ENCODE measurements at regions not wholly inside any gene's neighbourhood (a gene's known extent, or its start where the extent isn't known, plus 50 kb on each side); places are given as distances from the start of the nearest gene placed in this dataset.

GRCh38 chr2:176473851-176474250 lies 204.6 kb downstream of the MTX2 start:
- no peak overlapping the region for H3K4me3 ChIP-seq
- H3K27me3 ChIP-seq: no peaks in the 10 kb centered on the region
- no peak overlapping the region for H3K27ac ChIP-seq
- H3K4me1 ChIP-seq: peaks cover 0 to 18% (median 8%) of the 10 kb centered on the region in 4 donors
- H3K36me3 ChIP-seq: no peaks in the 10 kb centered on the region
- TF ChIP-seq POLR2A (IDR thresholded peaks at IDR 0.05) (no peak), CTCF (IDR thresholded peaks at IDR 0.05) (no peak), EP300 (IDR thresholded peaks at IDR 0.05) (no peak)
- no peak for DNase-seq (ENCODE audit: low spot score in 2 of 2)
- WGBS, 2 donors: 89 to 92% methylated on average over 6 of the region's 6 CpGs
- no peaks in the 10 kb centered on the region for H3K9me3 ChIP-seq

- Histone ChIP-seq H3K27ac (no peak overlapping the region), H3K27me3 (no peaks in the 10 kb centered on the region), H3K4me3 (no peak overlapping the region), H3K36me3 (no peaks in the 10 kb centered on the region), H3K9me3 (no peaks in the 10 kb centered on the region), H3K4me1 (peaks cover 0 to 13% (median 7%) of the 10 kb centered on the region in 4 donors)
- no peak for DNase-seq (ENCODE audit: low spot score in 2 of 2)
- WGBS, 2 donors: 100% methylated on average over 1 of the region's 1 CpG
- TF ChIP-seq EP300 (IDR thresholded peaks at IDR 0.05) (no peak), POLR2A (IDR thresholded peaks at IDR 0.05) (no peak), CTCF (IDR thresholded peaks at IDR 0.05) (no peak)
These were observed 208.1 kb downstream of the MTX2 start for GRCh38 chr2:176477336-176477735.

- no peaks in the 10 kb centered on the region for H3K4me1 ChIP-seq
- 76 to 87% methylated on average over 1 of the region's 1 CpG for WGBS, 2 donors
- H3K9me3 ChIP-seq: no peaks in the 10 kb centered on the region
- H3K27me3 ChIP-seq: no peaks in the 10 kb centered on the region
- H3K4me3 ChIP-seq: no peak overlapping the region
- no peaks in the 10 kb centered on the region for H3K36me3 ChIP-seq
- TF ChIP-seq POLR2A (IDR thresholded peaks at IDR 0.05) (no peak), CTCF (IDR thresholded peaks at IDR 0.05) (no peak), EP300 (IDR thresholded peaks at IDR 0.05) (no peak)
- no peak overlapping the region for H3K27ac ChIP-seq
- DNase-seq (ENCODE audit: low spot score in 2 of 2): no peak
These were observed 210.7 kb downstream of the MTX2 start for GRCh38 chr2:176479961-176480360.

- H3K9me3 ChIP-seq: no peaks in the 10 kb centered on the region
- H3K36me3 ChIP-seq: no peaks in the 10 kb centered on the region
- no peaks in the 10 kb centered on the region for H3K27me3 ChIP-seq
- H3K4me3 ChIP-seq: no peak overlapping the region
- 72 to 76% methylated on average over 3 of the region's 3 CpGs for WGBS, 2 donors
- no peak for DNase-seq (ENCODE audit: low spot score in 2 of 2)
- no peaks in the 10 kb centered on the region for H3K4me1 ChIP-seq
- TF ChIP-seq CTCF (IDR thresholded peaks at IDR 0.05) (no peak), POLR2A (IDR thresholded peaks at IDR 0.05) (no peak), EP300 (IDR thresholded peaks at IDR 0.05) (no peak)
- no peak overlapping the region for H3K27ac ChIP-seq
These were observed 212.9 kb downstream of the MTX2 start for GRCh38 chr2:176482107-176482506.

GRCh38 chr2:176483476-176483875 lies 214.2 kb downstream of the MTX2 start:
- no peak for TF ChIP-seq EP300 (IDR thresholded peaks at IDR 0.05)
- TF ChIP-seq POLR2A (IDR thresholded peaks at IDR 0.05): no peak
- no peak for TF ChIP-seq CTCF (IDR thresholded peaks at IDR 0.05)
- Histone ChIP-seq H3K4me3 (no peak overlapping the region), H3K4me1 (no peaks in the 10 kb centered on the region), H3K9me3 (no peaks in the 10 kb centered on the region), H3K27me3 (no peaks in the 10 kb centered on the region), H3K36me3 (no peaks in the 10 kb centered on the region), H3K27ac (no peak overlapping the region)
- WGBS, 2 donors: 68 to 71% methylated on average over 7 of the region's 7 CpGs
- no peak for DNase-seq (ENCODE audit: low spot score in 2 of 2)
